GM21717 (cell line): ENCODE measurements at regions not wholly inside any gene's neighbourhood (a gene's known extent, or its start where the extent isn't known, plus 50 kb on each side); places are given as distances from the start of the nearest gene placed in this dataset.
"Not testable (repeated sequence)": the region's sequence is repeated elsewhere in the genome, so short reads cannot be mapped to it uniquely, and the experiment has no call there.

Source experiments
- ATAC-seq: cut with Tn5 transposase; IDR thresholded peaks from one replicate; pipeline ENCODE4 v1.9.1; 2021; ENCODE audit warnings: mild to moderate bottlenecking, moderate library complexity; ENCODE audit not compliant: unreplicated experiment

- not testable (repeated sequence) for ATAC-seq
Measured at GRCh38 chrX:19229896-19230295, 107.6 kb upstream of the ADGRG2 start.

GRCh38 chrX:19237901-19238300 is 105.8 kb upstream of the PDHA1 start:
- no peak for ATAC-seq

- ATAC-seq, result no peak
Measured at GRCh38 chrX:19243431-19243830, 100.3 kb upstream of the PDHA1 start.

GRCh38 chrX:19244921-19245320 is 98.8 kb upstream of the PDHA1 start:
- not testable (repeated sequence) for ATAC-seq

- ATAC-seq, result no peak
Measured at GRCh38 chrX:19245711-19246269, 97.9 kb upstream of the PDHA1 start.

- no peak for ATAC-seq
Measured at GRCh38 chrX:19256986-19257385, 86.7 kb upstream of the PDHA1 start.

GRCh38 chrX:19261026-19261425 is 82.7 kb upstream of the PDHA1 start:
- ATAC-seq, result not testable (repeated sequence)

GRCh38 chrX:19270727-19271126 is 73.0 kb upstream of the PDHA1 start:
- ATAC-seq, result no peak

- ATAC-seq, result no peak
Measured at GRCh38 chrX:19272452-19272851, 71.3 kb upstream of the PDHA1 start.

GRCh38 chrX:19280636-19281035 is 63.1 kb upstream of the PDHA1 start:
- no peak for ATAC-seq

GRCh38 chrX:19281256-19281655 is 62.5 kb upstream of the PDHA1 start:
- ATAC-seq, result no peak

- no peak for ATAC-seq
Measured at GRCh38 chrX:19283597-19284339, 60.0 kb upstream of the PDHA1 start.

- no peak for ATAC-seq
Measured at GRCh38 chrX:19285857-19286256, 57.9 kb upstream of the PDHA1 start.

- ATAC-seq, result no peak
Measured at GRCh38 chrX:19291086-19291485, 52.6 kb upstream of the PDHA1 start.

- no peak for ATAC-seq
Measured at GRCh38 chrX:19293606-19294325, 50.0 kb upstream of the PDHA1 start.
